Fibroblast of skin of abdomen (primary cell): ENCODE measurements at regions not wholly inside any gene's neighbourhood (a gene's known extent, or its start where the extent isn't known, plus 50 kb on each side); places are given as distances from the start of the nearest gene placed in this dataset.
"Not testable (repeated sequence)": the region's sequence is repeated elsewhere in the genome, so short reads cannot be mapped to it uniquely, and the experiment has no call there.

Experiments used
- DNase-seq: peaks from one replicate; pipeline ENCODE4 v3.0.0-alpha.2; 2013

DNA sequence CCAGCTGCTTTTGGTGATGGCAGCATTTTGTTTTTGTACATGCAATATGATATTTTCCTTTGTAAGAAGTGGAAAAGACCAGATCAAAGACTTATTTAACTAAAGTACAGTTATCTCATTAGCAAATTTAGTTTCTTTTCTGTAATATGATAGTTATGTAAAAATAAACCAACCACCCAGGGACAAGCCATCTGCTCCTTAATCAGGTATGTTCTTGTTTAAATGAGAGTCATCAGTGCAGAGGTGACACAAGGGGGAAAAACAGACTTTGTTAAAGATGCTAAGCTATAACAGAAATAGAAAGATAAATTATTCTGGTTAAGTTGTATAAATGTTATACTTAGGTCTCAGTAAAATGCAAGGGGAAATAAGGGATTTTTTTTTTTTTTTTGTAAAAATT lies 805.7 kb upstream of the SEMA6A start:
- DNase-seq, result no peak

GRCh38 chr5:117379521-117379920 lies 804.9 kb upstream of the SEMA6A start:
- DNase-seq, result no peak

DNA sequence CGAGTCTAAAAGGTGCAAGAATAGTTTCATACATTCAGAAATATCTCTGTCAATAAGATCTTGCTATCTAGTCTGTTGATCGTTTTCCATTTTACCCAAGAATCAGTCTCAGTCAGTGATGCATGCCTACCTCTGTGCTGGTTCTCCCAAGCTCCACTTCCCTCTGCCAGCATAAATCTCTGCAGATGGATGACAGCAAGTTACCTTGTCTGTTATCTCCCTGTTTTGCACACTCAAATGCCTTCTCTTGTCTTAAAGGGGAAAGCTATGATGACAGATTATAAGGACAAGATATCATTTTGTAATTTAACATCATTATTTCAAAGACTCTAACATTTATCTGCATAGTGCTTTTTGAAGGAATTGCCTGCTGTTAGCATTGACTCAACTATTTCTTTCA lies 802.1 kb upstream of the SEMA6A start:
- no peak for DNase-seq

DNA sequence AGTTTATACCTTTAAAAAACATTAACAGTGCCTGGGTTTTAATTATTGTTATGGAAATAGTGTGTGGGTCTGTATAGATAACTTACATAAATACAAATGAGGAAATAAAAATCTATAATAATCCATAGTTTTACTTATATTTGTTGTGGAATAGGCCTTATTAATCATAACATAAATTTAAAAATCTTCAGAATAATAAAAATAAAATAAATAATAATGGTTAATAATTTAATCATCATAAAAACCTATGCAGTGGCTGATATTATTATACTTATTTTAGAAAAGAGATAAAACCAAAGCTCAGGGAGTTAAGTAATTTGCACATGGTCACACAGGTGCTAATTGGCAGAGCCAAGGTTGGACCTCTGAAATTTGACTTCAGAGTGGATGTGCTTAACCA lies 785.3 kb upstream of the SEMA6A start:
- DNase-seq, result no peak

DNA sequence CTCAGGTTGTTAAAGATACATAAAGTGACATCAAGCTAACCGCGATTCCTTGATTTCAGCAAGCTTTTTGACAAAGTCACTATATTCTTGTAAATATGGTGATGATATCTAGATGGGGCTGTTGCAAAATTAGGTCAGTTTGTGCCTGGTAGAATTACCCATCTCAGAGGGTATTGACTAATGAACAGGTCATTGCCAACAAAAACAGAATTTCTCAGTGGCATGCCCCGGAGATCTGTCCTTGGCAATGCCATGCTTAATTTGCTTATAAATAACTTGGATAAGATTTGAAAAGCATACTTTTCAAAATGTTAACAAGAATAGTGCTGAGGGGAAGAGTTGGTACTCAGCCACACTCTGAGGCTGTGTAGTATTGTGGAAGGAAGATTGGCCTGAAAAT lies 783.3 kb upstream of the SEMA6A start:
- DNase-seq, result no peak

DNA sequence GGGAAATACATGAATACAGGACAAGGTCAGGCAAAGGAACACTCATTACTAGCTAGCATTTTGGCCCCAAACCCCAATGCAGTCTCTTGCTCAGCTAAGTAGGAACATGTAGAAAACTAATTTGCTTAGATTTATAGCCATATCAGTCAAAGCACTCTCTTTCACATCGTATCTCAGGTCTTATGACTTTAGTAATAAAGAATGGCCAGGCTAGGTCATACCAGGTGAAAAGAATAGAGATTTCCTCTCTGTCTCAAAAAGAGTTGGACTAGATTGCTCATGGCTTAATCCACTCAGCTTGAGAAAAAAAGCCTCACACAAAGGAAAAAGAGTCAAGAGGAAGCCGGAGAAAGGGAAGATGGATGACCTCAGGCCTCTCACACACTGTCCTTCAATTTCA lies 772.7 kb upstream of the SEMA6A start:
- no peak for DNase-seq

DNA sequence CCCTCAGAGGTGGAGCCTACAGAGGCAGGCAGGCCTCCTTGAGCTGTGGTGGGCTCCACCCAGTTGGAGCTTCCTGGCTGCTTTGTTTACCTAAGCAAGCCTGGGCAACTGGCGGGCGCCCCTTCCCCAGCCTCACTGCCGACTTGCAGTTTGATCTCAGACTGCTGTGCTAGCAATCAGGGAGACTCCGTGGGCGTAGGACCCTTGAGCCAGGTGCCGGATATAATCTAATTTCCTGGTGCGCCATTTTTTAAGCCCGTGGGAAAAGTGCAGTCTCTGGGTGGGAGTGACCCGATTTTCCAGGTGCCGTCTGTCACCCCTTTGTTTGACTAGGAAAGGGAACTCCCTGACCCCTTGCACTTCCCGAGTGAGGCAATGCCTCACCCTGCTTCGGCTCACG lies 769.1 kb upstream of the SEMA6A start:
- DNase-seq, result not testable (repeated sequence)

GRCh38 chr5:117337064-117337749 lies 762.6 kb upstream of the SEMA6A start:
- no peak for DNase-seq

GRCh38 chr5:117336208-117336607 lies 761.6 kb upstream of the SEMA6A start:
- no peak for DNase-seq

DNA sequence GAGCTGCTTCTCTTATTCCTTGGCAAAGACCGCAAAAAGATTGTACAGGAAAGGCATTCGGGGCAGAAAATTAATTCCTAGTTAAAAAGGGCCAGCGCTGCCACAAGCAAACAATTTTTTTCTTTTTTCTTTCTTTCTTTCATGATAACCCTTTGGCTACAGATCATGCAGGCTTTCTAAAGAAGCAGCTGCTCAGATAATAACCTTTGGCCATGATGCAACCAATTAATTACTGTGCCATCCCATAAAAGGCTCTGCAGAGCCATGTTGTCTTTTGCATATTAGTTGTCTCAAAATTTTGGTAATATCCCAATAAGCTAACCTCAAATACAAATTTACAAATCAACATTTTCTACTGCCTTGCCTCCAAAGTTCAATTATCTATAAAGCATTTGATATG lies 758.4 kb upstream of the SEMA6A start:
- DNase-seq, result no peak

- DNase-seq, result no peak
Measured at GRCh38 chr5:117332341-117332740, 757.7 kb upstream of the SEMA6A start.

- peak; percentile 8 for DNase-seq
Measured at GRCh38 chr5:117327511-117327910, 752.9 kb upstream of the SEMA6A start.

GRCh38 chr5:117326997-117327396 lies 752.4 kb upstream of the SEMA6A start:
- no peak for DNase-seq

DNA sequence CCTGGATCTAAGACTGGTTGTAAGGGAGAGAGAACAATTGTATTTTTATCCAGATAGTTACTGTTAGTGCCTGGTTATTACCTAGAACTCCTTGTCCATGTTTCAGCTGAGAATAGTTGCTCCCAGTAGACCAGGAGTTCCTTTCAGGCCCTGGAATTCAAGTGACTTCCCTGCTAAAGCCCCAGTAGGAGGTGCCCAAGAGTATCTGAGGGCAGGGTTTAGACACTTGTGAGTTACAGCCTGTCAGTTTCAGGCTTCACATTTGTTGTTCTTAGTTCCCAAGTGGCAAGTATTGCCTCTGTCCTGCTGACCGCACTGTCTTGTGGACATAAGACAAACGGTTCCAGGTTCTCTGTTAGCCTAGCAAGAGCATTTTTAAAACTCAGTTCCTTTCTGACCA lies 743.9 kb upstream of the SEMA6A start:
- DNase-seq, result no peak

- DNase-seq, result no peak
Measured at GRCh38 chr5:117315170-117315569, 740.5 kb upstream of the SEMA6A start.

GRCh38 chr5:117304512-117305107 lies 730.0 kb upstream of the SEMA6A start:
- not testable (repeated sequence) for DNase-seq

GRCh38 chr5:117302949-117303348 lies 728.3 kb upstream of the SEMA6A start:
- DNase-seq, result peak; percentile 36

GRCh38 chr5:117302473-117302872 lies 727.9 kb upstream of the SEMA6A start:
- no peak for DNase-seq

- DNase-seq, result no peak
Measured at GRCh38 chr5:117299936-117300328, 725.3 kb upstream of the SEMA6A start.

GRCh38 chr5:117299224-117299935 lies 724.8 kb upstream of the SEMA6A start:
- DNase-seq, result no peak

DNA sequence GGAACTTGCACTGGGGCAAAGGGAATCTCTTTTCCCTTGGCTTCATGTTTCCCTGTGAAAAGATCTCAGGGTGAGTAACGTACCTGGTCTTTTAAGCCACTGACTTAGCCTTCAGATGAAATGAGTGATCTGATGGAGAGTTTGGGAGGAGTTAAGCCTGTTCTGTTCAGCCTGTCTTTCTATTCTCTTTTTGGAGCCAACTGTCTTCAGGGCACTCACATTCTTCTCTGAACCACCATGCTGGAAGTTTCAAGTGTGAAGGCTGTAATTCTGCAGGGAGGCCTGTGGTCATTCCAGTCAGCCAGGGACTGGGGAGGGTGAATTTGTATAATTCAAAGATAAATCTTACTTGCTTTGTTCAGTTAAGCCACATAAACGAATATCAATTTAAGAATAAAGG lies 722.2 kb upstream of the SEMA6A start:
- DNase-seq, result no peak

DNA sequence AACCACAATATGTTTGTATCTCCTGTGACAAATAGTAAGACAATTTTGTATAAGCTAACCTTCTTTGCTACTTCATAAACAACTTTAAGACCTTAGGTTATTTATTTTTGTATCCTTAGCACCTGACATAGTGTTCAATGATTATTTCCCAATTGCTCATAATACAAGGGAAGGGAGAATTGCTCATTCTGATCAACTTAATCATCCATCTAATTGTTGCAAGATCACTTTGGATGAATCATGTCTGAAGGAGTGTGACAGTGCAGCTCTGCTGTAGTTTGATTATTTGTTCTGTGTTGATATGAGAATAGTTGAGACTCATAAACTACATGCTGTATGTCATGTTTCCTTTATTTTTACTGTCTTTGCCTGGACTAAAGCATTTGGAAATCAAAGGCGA lies 721.3 kb upstream of the SEMA6A start:
- peak; percentile 3 for DNase-seq

- DNase-seq, result no peak
Measured at GRCh38 chr5:117286813-117287212, 712.2 kb upstream of the SEMA6A start.

DNA sequence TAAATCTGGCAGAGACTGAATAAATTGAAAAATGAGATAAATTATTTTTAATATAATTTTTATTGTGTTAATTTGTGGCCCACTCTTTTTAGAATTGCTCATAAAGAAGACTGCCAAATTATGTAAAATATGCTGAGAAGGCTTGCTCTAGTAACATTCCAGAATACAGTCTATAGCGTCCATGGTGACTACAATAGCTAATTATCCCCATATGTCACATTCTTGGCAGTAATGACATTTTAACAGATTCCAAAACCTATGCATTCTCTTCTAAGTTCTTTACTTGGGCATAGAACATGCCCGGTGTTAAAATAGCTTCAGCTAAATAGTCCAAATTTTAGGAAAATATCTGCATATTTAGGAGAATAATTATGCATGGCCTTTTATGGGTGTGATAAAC lies 697.0 kb upstream of the SEMA6A start:
- DNase-seq, result peak; percentile 73
